Astrocyte (in vitro differentiated cells and primary cell): ENCODE measurements at regions not wholly inside any gene's neighbourhood (a gene's known extent, or its start where the extent isn't known, plus 50 kb on each side); places are given as distances from the start of the nearest gene placed in this dataset.

Experiments used
- DNase-seq: peaks from one replicate; pipeline ENCODE4 v3.0.0-alpha.2; 2010; ENCODE audit warnings: low read depth
- FAIRE-seq: peaks from 2 replicates; lab custom pipeline; 2011; peaks lifted over from hg19 to GRCh38; lab: Jason Lieb, UNC
- H2AFZ ChIP-seq: 2 replicates; pipeline ENCODE4 v1.6.0; 2012; ENCODE audit warnings: low read depth, low read length, inconsistent platforms
- H3K27ac ChIP-seq: 2 replicates; pipeline ENCODE4 v1.5.1; 2011; ENCODE audit warnings: low read depth, low read length, inconsistent platforms
- H3K27me3 ChIP-seq: 2 replicates; pipeline ENCODE4 v1.6.0; 2011; ENCODE audit warnings: low read length, inconsistent platforms; ENCODE audit not compliant: insufficient read depth
- H3K36me3 ChIP-seq: 2 replicates; pipeline ENCODE4 v1.5.1; 2011; ENCODE audit warnings: low read length, inconsistent platforms; ENCODE audit not compliant: insufficient read depth
- H3K4me1 ChIP-seq: 2 replicates; pipeline ENCODE4 v1.5.1; 2011; ENCODE audit warnings: low read length, inconsistent platforms; ENCODE audit not compliant: insufficient read depth
- H3K4me2 ChIP-seq: 2 replicates; pipeline ENCODE4 v1.6.0; 2012; ENCODE audit warnings: low read length, inconsistent platforms
- H3K4me3 ChIP-seq: 2 replicates; pipeline ENCODE4 v1.5.1; 2011; ENCODE audit warnings: low read depth, mild to moderate bottlenecking, low read length, inconsistent platforms; ENCODE audit not compliant: insufficient read depth
- H3K79me2 ChIP-seq: 2 replicates; pipeline ENCODE4 v1.6.0; 2012; ENCODE audit warnings: mild to moderate bottlenecking, low read length, inconsistent platforms; ENCODE audit not compliant: insufficient read depth
- H3K9ac ChIP-seq: 2 replicates; pipeline ENCODE4 v1.6.0; 2012; ENCODE audit warnings: mild to moderate bottlenecking, low read length, inconsistent platforms
- H3K9me3 ChIP-seq: 2 replicates; pipeline ENCODE4 v1.5.1; 2012; ENCODE audit warnings: low read depth, mild to moderate bottlenecking, low read length, inconsistent platforms; ENCODE audit not compliant: insufficient read depth
- H4K20me1 ChIP-seq: 2 replicates; pipeline ENCODE4 v1.6.0; 2012; ENCODE audit warnings: low read length, inconsistent platforms; ENCODE audit not compliant: insufficient read depth
- H3K27ac Mint-ChIP-seq: one replicate; pipeline ENCODE4 v1.8.0; 2021; ENCODE audit warnings: mild to moderate bottlenecking, mixed read lengths; ENCODE audit not compliant: unreplicated experiment
- H3K27me3 Mint-ChIP-seq: one replicate; pipeline ENCODE4 v1.8.0; 2021; ENCODE audit warnings: low read depth, mixed read lengths; ENCODE audit not compliant: unreplicated experiment
- H3K36me3 Mint-ChIP-seq: one replicate; pipeline ENCODE4 v1.8.0; 2021; ENCODE audit warnings: low read depth, mixed read lengths; ENCODE audit not compliant: unreplicated experiment
- H3K4me1 Mint-ChIP-seq: one replicate; pipeline ENCODE4 v1.8.0; 2021; ENCODE audit warnings: low read depth, mixed read lengths; ENCODE audit not compliant: unreplicated experiment
- H3K4me3 Mint-ChIP-seq: one replicate; pipeline ENCODE4 v1.8.0; 2021; ENCODE audit warnings: mild to moderate bottlenecking, moderate library complexity, mixed read lengths; ENCODE audit not compliant: unreplicated experiment
- H3K9me3 Mint-ChIP-seq: one replicate; pipeline ENCODE4 v1.8.0; 2021; ENCODE audit warnings: mild to moderate bottlenecking, mixed read lengths; ENCODE audit not compliant: unreplicated experiment
- EZH2 ChIP-seq: IDR thresholded peaks from 2 replicates; pipeline ENCODE4 v1.6.1; 2012; ENCODE audit warnings: mild to moderate bottlenecking, low read length, inconsistent platforms; ENCODE audit not compliant: insufficient read depth
- TF ChIP-seq, protein P1 (sequence below): IDR thresholded peaks from 2 replicates; pipeline ENCODE4 v1.5.1; 2011; ENCODE audit warnings: low read depth, mild to moderate bottlenecking, inconsistent platforms, low read length, moderate library complexity; ENCODE audit not compliant: insufficient read depth

DNA sequence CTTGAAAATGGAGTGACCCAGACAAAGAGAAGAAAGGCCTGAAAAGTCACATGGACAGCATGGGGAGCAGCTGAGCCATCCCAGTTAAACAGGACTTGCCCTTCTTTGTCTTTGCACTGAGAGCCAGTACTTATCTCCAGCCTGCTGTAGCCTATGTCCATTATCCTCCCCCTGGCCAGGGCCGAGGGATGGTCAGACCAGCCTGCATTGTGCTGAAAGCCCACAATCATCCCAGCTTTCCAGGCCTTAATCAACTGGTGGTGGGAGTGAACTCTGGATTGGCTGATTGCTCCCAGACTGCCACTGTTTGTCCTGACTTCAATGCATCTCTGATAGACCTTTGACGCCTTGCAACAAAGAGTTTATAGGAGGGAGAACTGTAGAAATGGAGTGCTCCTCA lies 453.1 kb downstream of the EPHA5 start:
- no peak overlapping the region for H3K4me3 Mint-ChIP-seq
- Histone ChIP-seq H3K27me3 (no peaks in the 10 kb centered on the region), H3K79me2 (no peaks in the 10 kb centered on the region), H3K4me3 (no peak overlapping the region), H2AFZ (no peak overlapping the region), H3K36me3 (no peaks in the 10 kb centered on the region), H3K9ac (no peak overlapping the region), H4K20me1 (no peaks in the 10 kb centered on the region), H3K4me2 (no peak overlapping the region), H3K4me1 (no peaks in the 10 kb centered on the region), H3K9me3 (no peaks in the 10 kb centered on the region), H3K27ac (no peak overlapping the region)
- H3K4me1 Mint-ChIP-seq = no peaks in the 10 kb centered on the region
- H3K36me3 Mint-ChIP-seq = no peaks in the 10 kb centered on the region
- no peak overlapping the region for H3K27ac Mint-ChIP-seq
- no peaks in the 10 kb centered on the region for H3K27me3 Mint-ChIP-seq
- DNase-seq = no peak
- no peak for FAIRE-seq
- TF ChIP-seq, protein P1, sequence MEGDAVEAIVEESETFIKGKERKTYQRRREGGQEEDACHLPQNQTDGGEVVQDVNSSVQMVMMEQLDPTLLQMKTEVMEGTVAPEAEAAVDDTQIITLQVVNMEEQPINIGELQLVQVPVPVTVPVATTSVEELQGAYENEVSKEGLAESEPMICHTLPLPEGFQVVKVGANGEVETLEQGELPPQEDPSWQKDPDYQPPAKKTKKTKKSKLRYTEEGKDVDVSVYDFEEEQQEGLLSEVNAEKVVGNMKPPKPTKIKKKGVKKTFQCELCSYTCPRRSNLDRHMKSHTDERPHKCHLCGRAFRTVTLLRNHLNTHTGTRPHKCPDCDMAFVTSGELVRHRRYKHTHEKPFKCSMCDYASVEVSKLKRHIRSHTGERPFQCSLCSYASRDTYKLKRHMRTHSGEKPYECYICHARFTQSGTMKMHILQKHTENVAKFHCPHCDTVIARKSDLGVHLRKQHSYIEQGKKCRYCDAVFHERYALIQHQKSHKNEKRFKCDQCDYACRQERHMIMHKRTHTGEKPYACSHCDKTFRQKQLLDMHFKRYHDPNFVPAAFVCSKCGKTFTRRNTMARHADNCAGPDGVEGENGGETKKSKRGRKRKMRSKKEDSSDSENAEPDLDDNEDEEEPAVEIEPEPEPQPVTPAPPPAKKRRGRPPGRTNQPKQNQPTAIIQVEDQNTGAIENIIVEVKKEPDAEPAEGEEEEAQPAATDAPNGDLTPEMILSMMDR = no peak
- no peak for TF ChIP-seq EZH2
- no peaks in the 10 kb centered on the region for H3K9me3 Mint-ChIP-seq

GRCh38 chr4:65202853-65203236 lies 467.4 kb downstream of the EPHA5 start:
- Histone ChIP-seq H2AFZ (no peak overlapping the region), H3K79me2 (no peaks in the 10 kb centered on the region), H3K4me3 (no peak overlapping the region), H3K9ac (no peak overlapping the region), H3K4me2 (no peak overlapping the region), H3K4me1 (no peaks in the 10 kb centered on the region), H4K20me1 (no peaks in the 10 kb centered on the region), H3K9me3 (no peaks in the 10 kb centered on the region), H3K27me3 (no peaks in the 10 kb centered on the region), H3K27ac (no peak overlapping the region), H3K36me3 (no peaks in the 10 kb centered on the region)
- no peaks in the 10 kb centered on the region for H3K27me3 Mint-ChIP-seq
- no peaks in the 10 kb centered on the region for H3K9me3 Mint-ChIP-seq
- FAIRE-seq (no peak), DNase-seq (no peak)
- H3K4me3 Mint-ChIP-seq = no peak overlapping the region
- TF ChIP-seq EZH2 = no peak
- TF ChIP-seq, protein P1 = no peak
- H3K36me3 Mint-ChIP-seq = no peaks in the 10 kb centered on the region
- H3K27ac Mint-ChIP-seq = no peak overlapping the region
- no peaks in the 10 kb centered on the region for H3K4me1 Mint-ChIP-seq

GRCh38 chr4:65202165-65202852 lies 468.0 kb downstream of the EPHA5 start:
- Histone ChIP-seq H3K79me2 (no peaks in the 10 kb centered on the region), H3K9ac (no peak overlapping the region), H3K27ac (no peak overlapping the region), H3K4me1 (no peaks in the 10 kb centered on the region), H3K9me3 (no peaks in the 10 kb centered on the region), H3K4me3 (no peak overlapping the region), H3K27me3 (no peaks in the 10 kb centered on the region), H3K36me3 (no peaks in the 10 kb centered on the region), H4K20me1 (no peaks in the 10 kb centered on the region), H2AFZ (no peak overlapping the region), H3K4me2 (no peak overlapping the region)
- no peak overlapping the region for H3K27ac Mint-ChIP-seq
- H3K27me3 Mint-ChIP-seq = no peaks in the 10 kb centered on the region
- no peaks in the 10 kb centered on the region for H3K9me3 Mint-ChIP-seq
- H3K4me3 Mint-ChIP-seq = no peak overlapping the region
- no peaks in the 10 kb centered on the region for H3K4me1 Mint-ChIP-seq
- no peak for TF ChIP-seq EZH2
- TF ChIP-seq, protein P1 = no peak
- no peaks in the 10 kb centered on the region for H3K36me3 Mint-ChIP-seq
- FAIRE-seq = no peak
- DNase-seq = no peak
